LHCN-M2 (cell line): ENCODE measurements at regions not wholly inside any gene's neighbourhood (a gene's known extent, or its start where the extent isn't known, plus 50 kb on each side); places are given as distances from the start of the nearest gene placed in this dataset.
"Not testable (repeated sequence)": the region's sequence is repeated elsewhere in the genome, so short reads cannot be mapped to it uniquely, and the experiment has no call there.

Experiments used
- DNase-seq: peaks from one replicate; pipeline ENCODE4 v3.0.0-alpha.2; 2012; ENCODE audit warnings: low read depth

DNA sequence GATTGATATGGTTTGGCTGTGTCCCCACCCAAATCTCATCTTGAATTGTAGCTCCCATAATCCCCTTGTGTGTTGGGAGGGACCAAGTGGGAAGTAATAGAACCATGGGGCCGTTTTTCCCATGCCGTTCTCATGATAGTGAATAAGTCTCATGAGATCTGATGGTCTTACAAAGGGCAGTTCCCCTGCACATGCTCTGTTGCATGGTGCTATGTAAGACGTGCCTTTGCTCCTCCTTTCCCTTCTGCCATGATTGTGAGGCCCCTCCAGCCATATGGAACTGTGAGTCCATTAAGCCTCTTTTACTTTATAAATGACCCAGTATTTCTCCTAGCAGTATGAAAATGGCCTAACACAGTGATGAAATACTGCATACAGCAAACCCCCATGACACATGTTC is 84.8 kb upstream of the SELENOP start:
- no peak for DNase-seq

DNA sequence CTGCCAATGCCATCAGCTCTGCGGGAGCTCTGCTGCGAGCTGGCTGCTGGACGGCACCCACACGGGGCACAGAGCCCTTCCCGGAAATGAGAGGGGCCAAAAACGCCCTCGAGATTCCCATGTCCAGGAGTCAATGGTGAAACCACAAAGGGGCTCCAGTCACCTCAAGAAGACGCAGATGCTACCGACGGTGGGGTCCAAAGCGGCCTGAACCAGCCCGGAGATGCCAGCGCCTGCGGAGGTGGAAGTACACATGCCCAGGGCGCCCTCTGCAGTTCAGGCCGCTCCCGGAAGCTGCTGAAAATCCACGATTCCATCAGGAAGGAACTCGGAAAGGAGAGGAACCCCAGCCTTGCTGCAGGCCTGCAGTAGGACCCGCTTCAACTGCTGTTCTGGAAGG is 82.4 kb upstream of the SELENOP start:
- peak; percentile 10 for DNase-seq

DNA sequence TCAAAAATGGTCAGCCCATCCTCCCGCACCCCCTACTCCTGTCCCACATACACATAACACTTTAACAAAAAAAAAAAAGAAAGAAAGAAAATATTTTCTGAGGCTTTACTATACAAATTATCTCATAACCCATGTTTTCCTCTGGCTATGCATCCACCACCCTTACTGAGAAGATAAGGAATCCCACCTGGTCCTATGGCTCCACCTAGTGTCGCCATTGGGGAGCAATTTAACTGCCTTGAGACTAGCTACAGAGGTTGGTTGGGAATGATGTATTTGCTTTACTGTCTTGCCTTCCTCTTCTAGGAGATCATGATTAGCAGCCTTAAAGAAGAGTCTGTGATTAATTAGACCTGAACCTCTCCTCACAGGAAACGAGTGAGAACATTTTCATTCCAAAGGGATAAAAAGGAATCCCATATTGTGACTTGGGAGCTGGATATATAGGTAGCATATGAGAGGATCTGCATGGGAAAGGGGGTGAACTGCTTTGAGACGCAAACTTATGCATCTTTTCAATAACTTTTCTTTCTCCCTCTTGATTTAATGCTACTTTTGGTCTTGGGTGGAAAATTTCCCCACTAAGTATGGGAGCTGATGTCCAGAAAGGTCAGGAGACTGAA is 77.7 kb upstream of the SELENOP start:
- DNase-seq, result peak; percentile 75

DNA sequence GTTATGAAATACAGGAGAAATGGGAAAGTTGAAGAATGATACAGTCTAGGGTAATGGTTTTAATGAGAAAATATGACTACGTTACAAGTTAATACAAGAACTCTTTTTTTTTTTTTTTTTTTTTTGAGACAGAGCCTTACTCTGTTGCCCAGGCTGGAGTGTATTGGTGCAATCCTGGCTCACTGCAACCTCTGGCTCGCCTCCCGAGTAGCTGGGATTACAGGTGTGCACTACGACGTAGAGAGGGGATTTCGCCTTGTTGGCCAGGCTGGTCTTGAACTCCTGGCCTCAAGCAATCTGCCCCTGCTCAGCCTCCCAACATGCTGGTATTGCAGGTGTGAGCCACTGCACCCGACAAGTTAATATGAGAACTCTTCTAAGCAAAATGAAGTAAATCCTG is 77.1 kb upstream of the SELENOP start:
- no peak for DNase-seq

DNA sequence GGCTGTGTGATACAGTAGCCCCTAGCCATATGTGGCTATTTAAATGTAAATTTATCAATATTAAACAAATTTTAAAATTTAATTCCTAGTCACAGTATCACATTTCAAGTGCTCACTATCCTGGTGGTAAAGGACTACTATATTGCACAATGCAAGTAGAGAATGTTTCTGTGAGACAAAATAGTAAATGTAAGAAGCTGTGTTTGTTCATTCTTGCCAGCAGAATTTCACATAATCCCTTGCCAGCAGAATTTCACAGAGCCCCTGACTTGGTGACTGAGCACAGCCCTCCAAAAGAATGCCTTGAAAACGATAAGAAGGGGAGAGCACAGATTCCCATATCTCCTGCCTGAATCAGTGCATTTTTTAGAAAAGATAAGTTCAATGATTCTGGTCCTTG is 75.9 kb upstream of the SELENOP start:
- DNase-seq, result no peak

DNA sequence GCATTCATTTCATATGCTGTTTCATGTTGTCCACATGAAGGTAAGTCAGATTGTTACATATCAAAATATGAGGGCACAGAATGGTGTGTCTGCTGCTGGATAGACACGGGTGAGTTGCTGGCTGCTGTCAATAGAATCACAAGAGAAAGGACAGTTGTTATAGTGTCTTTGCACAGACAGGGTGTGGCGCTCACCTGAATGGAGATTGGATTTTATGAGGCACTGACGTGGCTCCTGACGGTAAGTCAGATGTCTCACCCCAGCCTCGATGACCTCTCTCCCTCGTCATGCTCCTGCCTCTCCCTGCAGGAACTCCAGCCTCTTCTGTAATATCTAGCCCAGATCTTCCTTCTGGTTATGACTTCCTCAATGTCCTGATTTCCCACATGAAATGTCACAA is 75.4 kb upstream of the SELENOP start:
- DNase-seq, result no peak

DNA sequence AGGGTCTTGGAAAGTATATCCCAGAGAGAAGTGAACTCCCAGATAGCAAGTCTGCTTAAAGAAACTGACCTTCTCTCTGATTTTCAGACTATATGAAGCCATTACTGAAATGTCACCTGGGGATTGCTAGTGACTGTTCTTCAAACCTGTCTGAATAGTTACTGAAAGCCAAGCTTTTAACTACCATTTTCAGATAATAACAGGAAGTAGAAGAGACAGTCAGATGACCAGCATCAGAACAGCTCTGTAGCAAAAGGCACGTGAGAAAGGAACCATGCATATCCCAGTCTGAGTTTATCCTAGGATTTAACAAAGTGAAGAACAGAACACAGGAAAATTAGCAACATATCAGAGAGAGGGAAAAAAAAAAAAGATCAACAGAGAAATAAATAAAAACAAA is 74.9 kb upstream of the SELENOP start:
- no peak for DNase-seq

DNA sequence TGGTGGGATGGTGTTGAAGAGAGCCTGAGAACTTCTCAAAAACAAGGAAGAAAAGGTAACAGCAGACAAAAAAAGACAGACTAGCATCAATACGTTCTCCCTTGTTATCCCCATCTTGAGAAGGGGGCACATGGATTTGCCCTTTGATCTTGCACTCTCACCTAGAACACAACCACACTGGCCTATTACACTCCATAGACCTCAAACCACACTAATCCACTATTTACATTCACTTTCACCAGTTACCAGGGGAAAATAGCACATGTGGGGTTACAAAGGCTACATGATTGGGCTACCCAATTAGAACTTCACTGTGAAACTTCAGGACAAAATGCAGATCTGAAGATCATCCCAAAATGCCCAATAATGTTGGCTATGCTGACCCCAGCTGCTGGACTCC is 72.6 kb upstream of the SELENOP start:
- DNase-seq, result no peak

DNA sequence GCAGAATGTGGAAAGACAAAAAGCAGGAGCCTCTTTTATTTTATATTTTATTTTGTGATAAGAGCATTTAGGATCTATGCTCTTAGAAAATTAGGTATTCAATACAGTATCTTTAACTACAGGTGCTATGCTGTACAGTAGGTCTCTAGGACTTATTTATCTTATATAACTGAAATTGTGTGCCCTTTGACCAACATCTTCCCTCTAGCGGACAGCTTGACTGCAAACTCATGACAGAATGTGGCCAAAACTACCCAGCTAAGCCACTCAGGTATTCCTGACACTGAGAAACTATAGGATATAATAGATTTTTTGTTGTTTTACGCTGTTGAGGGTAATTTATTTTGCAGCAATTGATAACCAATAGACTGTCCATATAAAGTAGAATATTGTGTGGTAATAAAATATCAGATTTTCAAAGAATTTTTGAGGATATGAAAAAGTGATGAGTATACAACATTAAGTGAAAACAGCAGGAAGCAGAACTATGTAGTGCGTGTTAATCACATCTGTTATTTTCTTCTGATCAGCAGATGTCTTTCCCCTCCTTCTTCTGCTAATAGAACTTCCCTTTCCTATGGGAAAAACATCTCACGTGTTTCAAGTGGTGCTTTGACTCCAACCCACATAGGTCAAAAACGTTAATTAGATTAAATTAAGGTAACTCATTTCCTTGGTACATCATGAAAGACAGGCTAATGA is 69.9 kb upstream of the SELENOP start:
- no peak for DNase-seq

DNA sequence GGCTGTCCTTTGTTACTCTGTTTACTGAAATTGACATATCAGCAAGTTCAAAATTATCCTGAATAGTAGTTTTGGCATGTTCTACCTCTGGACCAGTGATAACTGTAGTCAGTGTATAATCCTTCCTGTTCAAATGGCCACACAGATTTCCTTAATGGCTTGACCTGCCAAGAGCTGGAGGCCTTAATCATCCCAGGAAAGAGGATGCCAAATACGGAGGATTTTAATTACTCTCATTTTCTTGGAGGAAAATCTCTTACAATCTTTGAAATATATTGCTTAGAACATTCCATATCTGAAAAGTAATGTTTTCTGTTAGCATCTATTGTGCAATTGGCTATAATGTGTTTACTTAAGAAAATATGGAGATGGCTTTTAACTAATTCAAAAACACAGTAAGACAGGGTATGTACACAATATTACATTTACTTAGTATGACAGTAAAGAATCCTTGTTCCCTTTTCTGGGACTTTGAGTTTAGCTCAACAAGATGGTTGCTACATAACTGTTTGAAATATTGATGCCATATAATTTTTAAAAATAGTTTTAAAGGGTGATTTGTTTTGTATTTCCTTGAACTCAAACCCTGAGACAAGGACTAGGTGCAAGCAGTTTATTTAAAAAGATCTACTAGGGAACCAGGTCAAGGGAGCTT is 68.9 kb upstream of the SELENOP start:
- no peak for DNase-seq

DNA sequence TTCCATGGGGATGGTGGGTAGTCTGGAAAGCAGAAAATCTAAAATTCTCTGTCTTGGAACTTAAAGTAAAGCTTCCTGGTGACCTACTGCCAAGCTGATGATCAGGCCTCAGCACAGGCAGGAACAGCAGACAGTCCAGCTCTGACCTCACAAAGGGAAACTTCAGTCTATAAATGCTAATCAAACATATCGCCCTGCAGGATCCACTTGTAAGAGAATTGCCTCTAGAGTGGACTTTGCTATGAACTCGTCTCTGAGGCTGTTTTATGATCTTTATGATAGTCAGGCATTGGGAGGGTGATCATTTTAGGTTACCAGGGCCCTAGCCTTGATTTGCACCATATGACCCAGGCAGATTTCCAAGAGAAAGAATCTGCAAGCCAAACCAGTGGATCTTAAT is 67.6 kb upstream of the SELENOP start:
- DNase-seq, result no peak

DNA sequence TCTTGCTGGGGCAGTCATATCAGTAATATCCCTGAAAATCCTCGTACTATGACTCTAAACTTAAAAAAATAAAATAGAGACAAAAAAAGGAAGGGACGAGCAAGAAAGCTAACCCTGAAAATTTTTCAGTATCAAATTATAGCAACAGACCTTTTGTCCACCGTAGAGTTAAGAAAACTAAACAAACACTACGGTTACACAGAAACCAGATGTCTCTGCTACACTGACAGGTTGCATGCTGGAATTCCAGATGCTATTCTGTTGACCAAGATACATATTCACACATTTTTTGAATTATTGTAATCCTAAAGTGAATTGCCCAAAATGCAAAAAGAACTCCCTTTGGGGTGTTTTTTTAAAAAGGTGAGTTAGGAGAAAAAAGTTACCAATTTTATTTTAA is 66.9 kb upstream of the SELENOP start:
- DNase-seq, result no peak

DNA sequence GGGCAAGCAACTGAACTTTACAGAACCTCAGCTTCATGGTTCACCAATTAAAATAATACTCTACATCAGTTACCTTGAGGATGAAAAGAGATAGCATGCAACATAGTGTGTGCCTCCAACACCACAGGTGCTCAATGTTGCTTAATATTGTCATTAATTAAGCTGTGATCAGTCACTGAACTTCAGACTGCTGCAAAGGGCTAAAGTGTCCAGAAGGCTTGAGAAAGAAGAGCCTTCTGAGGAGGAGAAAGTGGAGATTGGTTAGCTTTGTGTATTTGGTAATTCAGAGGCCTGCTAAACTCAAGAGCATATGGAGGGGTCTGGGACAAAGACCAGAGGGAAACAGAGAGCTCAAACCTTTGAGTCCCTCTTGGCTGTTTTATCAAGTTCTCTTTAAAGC is 66.3 kb upstream of the SELENOP start:
- no peak for DNase-seq

DNA sequence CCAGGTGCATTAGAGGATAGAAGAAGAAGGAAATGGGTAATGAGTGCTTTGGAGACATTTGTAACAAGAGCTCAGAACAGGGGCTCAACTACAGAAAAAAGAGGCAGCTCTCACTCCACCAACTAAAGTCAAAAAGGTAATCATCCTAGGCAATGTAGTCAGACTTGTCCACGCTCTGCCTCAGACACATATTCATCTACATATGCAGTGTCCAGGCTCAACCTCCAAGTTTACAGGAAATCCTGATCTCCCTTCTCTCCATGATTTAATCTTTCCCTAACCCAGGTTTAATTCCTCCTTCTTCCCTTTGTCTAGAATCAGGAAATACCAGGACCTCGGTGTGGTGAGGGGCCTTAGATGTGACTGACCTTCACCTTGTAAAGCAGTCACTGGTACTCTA is 65.7 kb upstream of the SELENOP start:
- DNase-seq, result no peak

DNA sequence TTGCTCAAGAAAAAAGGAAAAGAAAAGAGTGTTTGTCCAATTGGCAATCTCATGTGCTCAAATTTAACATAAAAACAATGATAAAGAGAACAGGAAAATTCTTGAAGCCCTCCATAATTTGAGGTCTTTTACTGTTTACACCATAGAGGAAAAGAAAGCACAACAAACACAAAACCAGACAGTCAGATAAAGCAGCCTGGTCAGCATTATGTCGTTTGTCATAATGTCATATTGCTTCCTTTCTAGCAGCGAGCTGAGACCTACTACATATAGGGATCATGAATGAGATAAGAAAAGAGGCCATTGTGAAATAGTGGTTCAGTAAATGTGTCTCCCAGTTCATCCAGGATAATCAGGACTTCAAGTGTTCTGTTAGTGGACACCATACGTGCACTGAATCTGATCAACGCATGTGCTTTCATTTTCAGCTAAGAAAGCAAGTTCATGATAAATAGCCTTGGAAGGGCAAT is 64.7 kb upstream of the SELENOP start:
- no peak for DNase-seq

DNA sequence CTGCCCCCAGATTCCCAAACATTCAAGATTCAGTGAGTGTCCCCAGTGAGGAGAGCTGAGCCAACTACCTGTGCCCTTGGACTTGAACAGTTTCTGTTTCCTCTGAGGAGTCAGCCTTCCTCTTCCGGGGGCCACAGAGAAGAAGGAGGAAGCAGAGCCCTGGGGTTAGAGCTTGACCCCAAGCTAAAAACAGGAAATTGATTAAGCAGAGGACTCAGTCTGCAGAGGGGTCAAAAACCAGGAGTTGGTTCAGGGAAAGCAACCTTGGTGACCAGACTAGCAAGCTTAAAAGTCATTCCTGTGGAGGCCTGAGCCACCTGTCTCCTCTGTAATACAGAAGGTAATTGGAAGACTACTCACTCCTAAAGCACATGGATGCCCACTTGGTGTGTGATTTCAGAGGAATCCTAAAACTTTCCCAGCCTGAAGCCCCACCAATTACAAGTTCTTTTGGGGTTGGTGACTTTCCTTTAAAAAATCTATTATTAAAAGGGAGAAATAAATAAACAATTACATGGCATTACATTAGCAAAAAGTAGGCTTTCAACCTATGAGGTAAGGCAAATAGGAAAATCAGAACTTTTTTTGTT is 64.2 kb upstream of the SELENOP start:
- DNase-seq, result no peak

DNA sequence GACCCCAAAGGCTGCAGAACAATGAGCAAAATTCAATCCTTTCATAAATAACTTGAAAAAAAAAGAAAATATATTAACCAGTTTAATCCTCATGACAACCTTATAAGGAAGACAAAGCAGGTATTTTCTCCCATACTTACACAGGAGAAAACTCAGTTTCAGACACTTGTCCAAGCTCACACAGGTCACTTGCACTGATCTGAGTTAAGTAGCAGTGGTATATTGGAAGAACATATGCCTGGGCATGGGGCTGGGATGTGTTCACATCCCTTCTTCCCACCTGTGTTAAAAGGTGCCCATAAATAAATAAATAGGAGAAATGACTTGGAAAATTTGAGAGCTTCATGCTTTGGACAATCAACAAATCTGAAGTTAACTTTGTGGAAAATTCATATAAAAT is 63.5 kb upstream of the SELENOP start:
- DNase-seq, result no peak

DNA sequence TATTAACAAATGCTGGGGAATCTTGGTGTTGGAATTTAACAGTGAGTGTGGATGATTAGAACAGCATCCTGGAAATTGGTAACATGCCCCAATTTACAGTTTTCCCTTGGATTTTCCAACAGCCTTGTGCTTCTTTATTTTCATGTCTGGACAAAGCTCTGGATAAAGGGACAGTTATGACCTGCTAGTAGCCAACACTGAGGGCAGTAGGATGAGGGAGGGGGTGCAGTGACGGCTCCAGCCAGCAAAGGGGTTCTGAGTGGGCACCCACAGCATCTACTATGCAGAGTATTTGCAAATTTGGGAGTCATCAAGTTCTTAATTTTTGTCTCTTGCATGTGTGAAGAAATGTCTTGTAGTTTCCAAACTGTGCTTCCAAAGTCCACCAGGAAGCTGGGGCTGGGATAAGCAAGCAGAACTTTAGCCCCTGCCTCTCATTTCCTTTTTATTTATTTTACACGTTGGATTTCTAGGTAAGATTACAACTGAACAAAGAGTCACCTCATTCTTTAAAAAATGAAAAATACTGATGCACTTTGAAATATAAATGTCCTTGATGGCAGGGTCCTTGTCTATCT is 63.0 kb upstream of the SELENOP start:
- no peak for DNase-seq

DNA sequence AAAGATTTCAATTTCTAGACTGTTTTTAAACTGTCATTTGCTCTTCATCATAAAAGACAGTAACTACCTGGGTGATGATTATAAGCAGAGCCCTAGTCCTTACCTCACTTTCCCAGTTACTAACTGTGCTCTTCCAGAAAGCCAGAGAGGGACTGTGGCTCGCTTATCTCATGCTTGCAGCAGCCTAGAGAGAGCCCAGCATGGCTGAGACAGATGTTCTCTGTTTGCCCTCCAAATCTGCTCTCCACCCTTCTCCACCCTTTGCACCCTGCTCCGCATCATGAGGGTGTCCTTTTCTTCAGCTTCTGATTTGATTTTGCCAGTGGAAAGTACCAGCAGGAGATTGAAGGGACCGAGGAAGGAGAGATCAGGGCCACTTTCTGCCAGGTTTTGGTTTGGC is 61.2 kb upstream of the SELENOP start:
- no peak for DNase-seq

DNA sequence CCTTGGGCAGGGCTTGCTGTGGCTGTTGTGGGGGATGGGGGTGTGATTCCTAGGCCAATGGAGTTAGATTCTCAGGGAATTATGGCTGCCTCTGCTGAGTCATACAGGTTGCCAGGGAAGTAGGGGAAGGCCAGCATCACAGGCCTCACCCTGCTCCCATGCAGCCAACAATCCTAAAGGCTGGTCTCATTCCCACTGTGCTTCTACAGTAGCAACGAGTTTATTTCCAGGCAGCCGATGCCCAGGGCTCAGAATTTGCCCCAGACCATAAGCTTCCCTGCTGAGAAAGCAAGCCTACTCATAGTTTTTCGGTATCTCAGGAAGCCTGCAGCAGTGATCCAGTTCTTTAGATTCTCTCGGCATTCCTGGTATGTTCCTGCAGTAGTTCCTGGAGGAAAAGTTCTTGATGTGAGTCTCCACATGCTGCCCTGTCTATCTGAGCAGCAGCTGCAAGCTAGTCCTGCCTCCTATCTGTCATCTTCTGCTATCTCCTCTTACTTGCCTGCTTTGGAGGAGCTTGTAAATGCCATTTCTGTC is 59.3 kb upstream of the SELENOP start:
- DNase-seq, result peak; percentile 65

DNA sequence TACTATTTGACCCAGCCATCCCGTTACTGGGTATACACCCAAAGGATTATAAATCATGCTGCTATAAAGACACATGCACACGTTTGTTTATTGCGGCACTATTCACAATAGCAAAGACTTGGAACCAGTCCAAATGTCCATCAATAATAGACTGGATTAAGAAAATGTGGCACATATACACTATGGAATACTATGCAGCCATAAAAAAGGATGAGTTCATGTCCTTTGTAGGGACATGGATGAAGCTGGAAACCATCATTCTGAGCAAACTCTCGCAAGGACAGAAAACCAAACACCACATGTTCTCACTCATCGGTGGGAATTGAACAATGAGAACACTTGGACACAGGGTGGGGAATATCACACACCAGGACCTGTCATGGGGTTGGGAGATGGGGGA is 56.7 kb upstream of the SELENOP start:
- DNase-seq, result not testable (repeated sequence)

DNA sequence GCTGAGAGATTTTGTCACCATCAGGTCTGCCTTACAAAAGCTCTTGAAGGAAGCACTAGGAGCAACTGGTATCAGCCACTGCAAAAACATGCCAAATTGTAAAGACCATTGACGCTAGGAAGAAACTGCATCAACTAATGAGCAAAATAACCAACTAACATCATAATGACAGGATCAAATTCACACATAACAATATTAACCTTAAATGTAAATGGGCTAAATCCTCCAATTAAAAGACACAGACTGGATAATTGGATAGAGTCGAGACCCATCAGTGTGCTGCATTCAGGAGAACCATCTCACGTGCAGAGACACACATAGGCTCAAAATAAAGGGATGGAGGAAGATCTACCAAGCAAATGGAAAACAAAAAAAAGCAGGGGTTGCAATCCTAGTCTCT is 53.1 kb upstream of the SELENOP start:
- not testable (repeated sequence) for DNase-seq
